CD14-positive monocyte (primary cell): ENCODE measurements at regions not wholly inside any gene's neighbourhood (a gene's known extent, or its start where the extent isn't known, plus 50 kb on each side); places are given as distances from the start of the nearest gene placed in this dataset.
"Not testable (repeated sequence)": the region's sequence is repeated elsewhere in the genome, so short reads cannot be mapped to it uniquely, and the experiment has no call there.

Experiments used
- DNase-seq, 3 donors: peaks; one replicate each; pipeline ENCODE4 v3.0.0-alpha.2; 2011 to 2022
- H2AFZ ChIP-seq: 2 replicates; pipeline ENCODE4 v1.6.0; 2012; ENCODE audit warnings: mild to moderate bottlenecking, low read depth, low read length, inconsistent platforms; ENCODE audit not compliant: insufficient read depth, poor library complexity, severe bottlenecking
- H3K27ac ChIP-seq, 2 donors: 1 replicate in 1 of 2; 2 replicates in 1 of 2; pipeline ENCODE4 v1.5.1; 2012 to 2013; ENCODE audit warnings: low read length in 2 of 2, control low read depth in 1 of 2, inconsistent platforms in 1 of 2, low read depth in 1 of 2, mild to moderate bottlenecking in 1 of 2
- H3K27me3 ChIP-seq, 2 donors: one replicate each; pipeline versions ENCODE4 v1.6.0 to v1.6.1; 2011 to 2013; ENCODE audit warnings: low read length in 2 of 2; ENCODE audit not compliant: control insufficient read depth in 2 of 2, insufficient read depth in 2 of 2
- H3K36me3 ChIP-seq, 2 donors: replicated peaks in 1 of 2; 1 replicate in 1 of 2; 2 replicates in 1 of 2; pipeline versions ENCODE4 v1.5.1 to v1.6.1; 2012 to 2013; ENCODE audit warnings: low read length in 2 of 2, control low read depth in 1 of 2, inconsistent platforms in 1 of 2, mild to moderate bottlenecking in 1 of 2; ENCODE audit not compliant: insufficient read depth in 2 of 2, control insufficient read depth in 1 of 2
- H3K4me1 ChIP-seq, 2 donors: 1 replicate in 1 of 2; 2 replicates in 1 of 2; pipeline versions ENCODE4 v1.5.1 to v1.6.1; 2012 to 2013; ENCODE audit warnings: low read length in 2 of 2, control low read depth in 1 of 2, inconsistent platforms in 1 of 2, mild to moderate bottlenecking in 1 of 2, moderate library complexity in 1 of 2; ENCODE audit not compliant: insufficient read depth in 2 of 2, control insufficient read depth in 1 of 2
- H3K4me2 ChIP-seq: replicated peaks from 2 replicates; pipeline ENCODE3; 2012; ENCODE audit warnings: low read length, moderate library complexity, mild to moderate bottlenecking; ENCODE audit not compliant: poor library complexity, severe bottlenecking; ENCODE audit errors: extremely low read depth
- H3K4me3 ChIP-seq, 3 experiments: fragments of 200-600 bp in 1 of 3; sonication (generic) in 1 of 3; replicated peaks in 1 of 3; 1 replicate in 2 of 3; 2 replicates in 1 of 3; pipeline ENCODE4 v1.5.1; 2011 to 2013; ENCODE audit warnings: low read length in 3 of 3, mild to moderate bottlenecking in 3 of 3, control low read depth in 2 of 3, low read depth in 2 of 3, inconsistent platforms in 1 of 3, moderate library complexity in 1 of 3
- H3K79me2 ChIP-seq: 2 replicates; pipeline ENCODE4 v1.6.0; 2012; ENCODE audit warnings: mild to moderate bottlenecking, control low read depth, inconsistent platforms, low read length, moderate library complexity; ENCODE audit not compliant: insufficient read depth
- H3K9ac ChIP-seq: 2 replicates; pipeline ENCODE4 v1.6.0; 2017; ENCODE audit warnings: low read length, mild to moderate bottlenecking; ENCODE audit not compliant: insufficient read depth, poor library complexity, severe bottlenecking
- H3K9me3 ChIP-seq, 2 donors: replicated peaks in 1 of 2; 1 replicate in 1 of 2; 2 replicates in 1 of 2; pipeline versions ENCODE4 v1.5.1 to v1.6.1; 2012 to 2013; ENCODE audit warnings: low read length in 2 of 2, control low read depth in 1 of 2; ENCODE audit not compliant: control insufficient read depth in 1 of 2, insufficient read depth in 1 of 2
- H4K20me1 ChIP-seq: 2 replicates; pipeline ENCODE4 v1.6.0; 2012; ENCODE audit warnings: mild to moderate bottlenecking, low read length, control low read depth, moderate library complexity; ENCODE audit not compliant: insufficient read depth
- H3K27ac Mint-ChIP-seq, 7 donors: one replicate each; pipeline ENCODE4 v1.8.0; 2020; ENCODE audit warnings: mild to moderate bottlenecking in 7 of 7, mixed read lengths in 7 of 7, moderate library complexity in 6 of 7, inconsistent platforms in 2 of 7
- H3K27me3 Mint-ChIP-seq, 3 donors: one replicate each; pipeline ENCODE4 v1.8.0; 2021 to 2022; ENCODE audit warnings: low read depth in 3 of 3, mild to moderate bottlenecking in 3 of 3, mixed read lengths in 3 of 3, moderate library complexity in 3 of 3, inconsistent platforms in 1 of 3
- H3K36me3 Mint-ChIP-seq, 2 donors: one replicate each; pipeline ENCODE4 v1.8.0; 2020; ENCODE audit warnings: mixed read lengths in 2 of 2, inconsistent platforms in 1 of 2, mild to moderate bottlenecking in 1 of 2
- H3K4me1 Mint-ChIP-seq: one replicate; pipeline ENCODE4 v1.8.0; 2020; ENCODE audit warnings: mild to moderate bottlenecking, mixed read lengths
- H3K4me3 Mint-ChIP-seq, 2 donors: one replicate each; pipeline ENCODE4 v1.8.0; 2020; ENCODE audit warnings: mild to moderate bottlenecking in 2 of 2, mixed read lengths in 2 of 2, moderate library complexity in 1 of 2
- H3K9me3 Mint-ChIP-seq, 7 donors: one replicate each; pipeline ENCODE4 v1.8.0; 2020 to 2022; ENCODE audit warnings: mixed read lengths in 7 of 7, mild to moderate bottlenecking in 6 of 7, moderate library complexity in 6 of 7, inconsistent platforms in 2 of 7
- CTCF ChIP-seq: fragments of 200-600 bp; IDR thresholded peaks from one replicate; pipeline ENCODE4 v1.8.0; 2022; ENCODE audit warnings: antibody characterized with exemption, mild to moderate bottlenecking
- WGBS: methylation state at CpG from one replicate; pipeline ENCODE4 v1.1.5; 2013; ENCODE audit warnings: missing lambda C conversion rate; ENCODE audit not compliant: insufficient coverage; 5-methylcytosine and 5-hydroxymethylcytosine counted together
- intact Hi-C, 2 donors: fragments of 100-400 bp; cut with micrococcal nuclease; formaldehyde crosslinking; loops; one replicate each; pipeline versions ENCODE4 v1.15.0 to v1.15.1; 2023

- Histone ChIP-seq H3K9ac (no peak overlapping the region), H3K4me2 (no peak overlapping the region), H3K36me3 (no peaks in the 10 kb centered on the region), H2AFZ (no peak overlapping the region), H3K27me3 (no peaks in the 10 kb centered on the region), H3K9me3 (no peaks in the 10 kb centered on the region), H3K79me2 (no peaks in the 10 kb centered on the region), H3K4me1 (no peaks in the 10 kb centered on the region), H3K4me3 (no peak overlapping the region), H3K27ac (no peak overlapping the region), H4K20me1 (no peaks in the 10 kb centered on the region)
- no peak overlapping the region for H3K27ac Mint-ChIP-seq
- peaks cover 0 to 5% (median 4%) of the 10 kb centered on the region in 3 donors for H3K27me3 Mint-ChIP-seq
- H3K4me1 Mint-ChIP-seq: no peaks in the 10 kb centered on the region
- no peak overlapping the region for H3K4me3 Mint-ChIP-seq
- DNase-seq: no peak
- no peaks in the 10 kb centered on the region for H3K36me3 Mint-ChIP-seq
- H3K9me3 Mint-ChIP-seq: peaks cover 0 to 2% (median 0%) of the 10 kb centered on the region in 7 donors
- intact Hi-C loops: no loop called here
- TF ChIP-seq CTCF: no peak
- 80% methylated on average over 11 of the region's 12 CpGs for WGBS
Measured at GRCh38 chr9:135306699-135307098, 172.9 kb upstream of the PPP1R26 start.

GRCh38 chr9:135307300-135307699 is 172.3 kb upstream of the PPP1R26 start:
- Histone ChIP-seq H3K27ac (no peak overlapping the region), H4K20me1 (no peaks in the 10 kb centered on the region), H3K4me1 (no peaks in the 10 kb centered on the region), H3K36me3 (no peaks in the 10 kb centered on the region), H3K4me2 (no peak overlapping the region), H3K9ac (no peak overlapping the region), H3K79me2 (no peaks in the 10 kb centered on the region), H2AFZ (no peak overlapping the region), H3K4me3 (no peak overlapping the region), H3K9me3 (no peaks in the 10 kb centered on the region), H3K27me3 (no peaks in the 10 kb centered on the region)
- Mint-ChIP-seq H3K4me3 (no peak overlapping the region), H3K27me3 (peaks cover 0 to 5% (median 4%) of the 10 kb centered on the region in 3 donors), H3K27ac (no peak overlapping the region), H3K4me1 (no peaks in the 10 kb centered on the region), H3K9me3 (peaks cover 0 to 6% (median 0%) of the 10 kb centered on the region in 7 donors), H3K36me3 (no peaks in the 10 kb centered on the region)
- intact Hi-C loops: no loop called here
- no peak for TF ChIP-seq CTCF
- WGBS: 87% methylated on average over 7 of the region's 8 CpGs
- DNase-seq: no peak

DNA sequence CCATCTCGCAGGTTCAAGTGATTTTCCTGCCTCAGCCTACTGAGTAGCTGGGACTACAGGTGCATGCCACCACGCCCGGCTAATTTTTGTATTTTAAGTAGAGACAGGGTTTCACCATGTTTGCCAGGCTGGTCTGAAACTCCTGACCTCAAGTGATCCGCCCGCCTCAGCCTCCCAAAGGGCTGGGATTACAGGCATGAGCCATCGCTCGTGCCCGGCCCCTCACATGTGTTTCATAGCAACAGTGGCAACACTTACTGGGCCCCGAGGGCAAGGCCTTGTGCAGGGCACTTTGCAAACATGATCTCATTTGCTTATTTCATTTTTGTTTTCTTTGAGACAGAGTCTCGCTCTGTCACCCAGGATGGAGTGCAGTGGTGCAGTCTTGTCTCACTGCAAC is 171.7 kb upstream of the PPP1R26 start:
- H3K4me1 Mint-ChIP-seq, H3K36me3 ChIP-seq, H3K9ac ChIP-seq, H3K4me2 ChIP-seq, H3K27ac ChIP-seq, DNase-seq, H4K20me1 ChIP-seq, H2AFZ ChIP-seq, H3K27ac Mint-ChIP-seq, H3K4me3 ChIP-seq, intact Hi-C loops, H3K36me3 Mint-ChIP-seq, H3K79me2 ChIP-seq, H3K4me3 Mint-ChIP-seq, H3K9me3 ChIP-seq, H3K27me3 ChIP-seq, H3K4me1 ChIP-seq, H3K27me3 Mint-ChIP-seq: not testable (repeated sequence)
- WGBS: 99% methylated on average over 9 of the region's 10 CpGs
- peaks cover 0 to 13% (median 4%) of the 10 kb centered on the region in 7 donors for H3K9me3 Mint-ChIP-seq
